GM12872 (cell line): ENCODE measurements at regions not wholly inside any gene's neighbourhood (a gene's known extent, or its start where the extent isn't known, plus 50 kb on each side); places are given as distances from the start of the nearest gene placed in this dataset.

Experiments used
- TF ChIP-seq, protein P1 (sequence below): IDR thresholded peaks from 3 replicates; pipeline ENCODE4 v1.5.1; 2011; ENCODE audit warnings: low read depth, mild to moderate bottlenecking, low read length, moderate library complexity; ENCODE audit not compliant: insufficient read depth

DNA sequence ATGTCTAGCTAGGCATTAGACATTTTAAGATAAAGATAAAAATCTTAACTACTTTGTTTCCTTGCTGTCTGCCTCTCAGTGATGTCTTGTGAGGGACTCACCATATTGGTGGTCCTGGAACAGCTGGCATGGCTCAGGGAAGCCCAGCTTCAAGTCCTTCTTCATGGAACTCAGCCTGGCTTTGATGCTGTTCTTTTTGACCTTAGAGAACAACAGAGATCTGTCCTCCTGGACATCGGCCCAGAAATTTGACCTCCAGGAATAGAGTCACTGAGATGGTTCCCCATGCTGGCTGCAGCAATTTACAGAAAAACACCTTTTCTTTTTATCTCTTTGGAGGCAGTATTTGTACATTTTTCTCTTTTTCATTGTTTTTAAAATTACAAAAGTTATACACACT is 235.5 kb upstream of the WWC1 start:
- TF ChIP-seq, protein P1, sequence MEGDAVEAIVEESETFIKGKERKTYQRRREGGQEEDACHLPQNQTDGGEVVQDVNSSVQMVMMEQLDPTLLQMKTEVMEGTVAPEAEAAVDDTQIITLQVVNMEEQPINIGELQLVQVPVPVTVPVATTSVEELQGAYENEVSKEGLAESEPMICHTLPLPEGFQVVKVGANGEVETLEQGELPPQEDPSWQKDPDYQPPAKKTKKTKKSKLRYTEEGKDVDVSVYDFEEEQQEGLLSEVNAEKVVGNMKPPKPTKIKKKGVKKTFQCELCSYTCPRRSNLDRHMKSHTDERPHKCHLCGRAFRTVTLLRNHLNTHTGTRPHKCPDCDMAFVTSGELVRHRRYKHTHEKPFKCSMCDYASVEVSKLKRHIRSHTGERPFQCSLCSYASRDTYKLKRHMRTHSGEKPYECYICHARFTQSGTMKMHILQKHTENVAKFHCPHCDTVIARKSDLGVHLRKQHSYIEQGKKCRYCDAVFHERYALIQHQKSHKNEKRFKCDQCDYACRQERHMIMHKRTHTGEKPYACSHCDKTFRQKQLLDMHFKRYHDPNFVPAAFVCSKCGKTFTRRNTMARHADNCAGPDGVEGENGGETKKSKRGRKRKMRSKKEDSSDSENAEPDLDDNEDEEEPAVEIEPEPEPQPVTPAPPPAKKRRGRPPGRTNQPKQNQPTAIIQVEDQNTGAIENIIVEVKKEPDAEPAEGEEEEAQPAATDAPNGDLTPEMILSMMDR = no peak

DNA sequence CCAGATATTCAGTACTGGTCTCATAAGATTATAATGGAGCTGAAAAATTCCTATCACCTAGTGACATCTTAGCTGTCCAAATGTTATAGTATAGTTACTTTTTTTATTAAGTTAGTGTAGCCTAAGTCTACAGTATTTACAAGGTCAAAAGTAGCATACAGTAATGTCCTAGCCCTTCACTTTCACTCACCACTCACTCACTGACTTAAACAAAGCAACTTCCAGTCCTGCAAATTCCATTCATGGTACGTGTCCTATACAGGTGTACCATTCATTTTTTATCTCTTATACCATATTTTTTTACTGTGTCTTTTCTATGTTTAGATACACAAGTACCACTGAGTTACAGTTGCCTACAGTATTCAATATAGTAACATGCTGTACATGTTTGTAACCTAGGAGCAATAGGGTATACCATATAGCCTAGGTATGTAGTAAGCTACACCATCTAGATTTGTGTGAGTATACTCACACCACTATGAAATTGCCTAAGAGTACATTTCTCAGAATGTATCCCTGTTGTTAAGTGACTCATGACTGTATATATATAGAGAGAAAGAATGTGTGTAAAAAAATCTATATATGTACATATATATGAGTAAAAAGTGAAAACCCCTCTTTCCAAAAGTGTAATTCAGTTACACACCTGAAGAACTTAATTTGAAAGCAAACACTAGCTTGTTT is 234.8 kb upstream of the WWC1 start:
- TF ChIP-seq, protein P1 = no peak

DNA sequence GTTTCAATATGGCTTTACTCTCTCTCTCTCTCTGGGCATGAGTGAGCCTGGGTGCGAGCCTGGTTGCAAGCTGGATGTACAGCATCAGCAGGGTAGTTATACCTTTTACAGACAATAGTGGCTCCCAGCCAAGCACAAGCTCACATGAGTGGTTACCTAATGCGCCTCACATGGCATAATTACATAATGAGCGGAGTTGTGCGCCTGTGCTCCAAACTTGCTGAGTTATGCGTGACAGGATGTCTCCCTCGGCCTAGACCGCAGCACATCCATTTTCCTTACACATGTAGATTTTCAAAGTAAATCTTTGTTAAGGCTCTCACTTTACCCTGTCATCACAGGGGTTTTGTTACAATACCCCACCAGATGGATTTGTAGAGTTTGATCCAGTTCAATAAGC is 233.5 kb upstream of the WWC1 start:
- TF ChIP-seq, protein P1 = no peak

DNA sequence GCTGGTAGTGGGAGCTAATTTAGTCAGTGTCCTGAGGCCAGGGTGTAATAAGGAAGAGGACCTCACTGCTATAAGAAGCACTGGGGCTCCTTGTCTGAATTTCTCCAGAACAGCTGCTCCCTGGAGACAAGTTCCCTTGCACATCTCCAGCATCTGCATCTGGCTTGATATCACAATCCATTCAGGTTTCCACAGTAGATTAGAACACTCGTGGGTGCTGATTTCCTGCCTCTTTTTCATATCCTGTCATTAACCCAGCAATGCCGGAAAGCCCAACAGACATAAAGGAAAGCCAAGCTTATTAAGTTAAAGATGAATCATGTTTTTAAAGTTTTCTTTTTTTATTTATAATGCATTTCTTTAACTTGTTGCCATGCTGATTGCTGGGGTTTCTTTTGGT is 232.3 kb upstream of the WWC1 start:
- TF ChIP-seq, protein P1 = no peak

DNA sequence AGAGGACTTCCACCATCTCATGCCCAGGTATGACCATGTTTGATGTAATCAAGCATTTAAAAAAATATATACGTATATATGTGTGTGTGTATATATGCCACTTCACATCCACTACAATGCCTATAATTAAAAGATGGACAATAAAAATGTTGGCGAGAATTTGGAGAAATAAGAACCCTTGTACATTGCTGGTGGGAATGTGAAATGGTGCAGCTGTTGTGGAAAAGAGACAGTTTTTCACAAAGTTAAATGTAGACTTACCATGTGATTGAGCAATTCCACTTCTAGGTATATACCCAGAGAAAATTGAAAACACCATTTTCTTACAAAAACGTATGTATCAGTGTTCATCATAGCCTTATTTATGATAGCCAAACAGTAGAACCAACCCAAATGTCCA is 229.2 kb upstream of the WWC1 start:
- TF ChIP-seq, protein P1 = no peak

DNA sequence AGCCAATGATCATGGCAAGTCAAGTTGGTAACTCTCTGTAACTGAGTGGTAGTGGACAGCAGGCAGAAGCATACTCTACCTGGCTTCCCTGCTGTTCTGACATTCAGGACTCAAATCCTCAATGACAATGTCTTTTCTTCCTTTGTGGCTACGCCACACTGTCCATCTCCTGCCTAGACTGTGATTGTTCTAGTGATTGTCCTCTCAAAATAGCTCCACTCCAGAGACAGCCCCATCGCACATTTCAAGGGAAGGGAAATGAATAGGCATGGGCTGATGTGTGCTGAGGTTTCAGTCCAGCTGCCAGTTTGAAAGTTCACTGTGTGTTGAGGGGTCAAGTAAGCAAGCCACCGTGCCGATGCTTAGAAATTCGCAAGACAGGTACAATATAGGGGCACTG is 227.0 kb upstream of the WWC1 start:
- TF ChIP-seq, protein P1 = no peak

DNA sequence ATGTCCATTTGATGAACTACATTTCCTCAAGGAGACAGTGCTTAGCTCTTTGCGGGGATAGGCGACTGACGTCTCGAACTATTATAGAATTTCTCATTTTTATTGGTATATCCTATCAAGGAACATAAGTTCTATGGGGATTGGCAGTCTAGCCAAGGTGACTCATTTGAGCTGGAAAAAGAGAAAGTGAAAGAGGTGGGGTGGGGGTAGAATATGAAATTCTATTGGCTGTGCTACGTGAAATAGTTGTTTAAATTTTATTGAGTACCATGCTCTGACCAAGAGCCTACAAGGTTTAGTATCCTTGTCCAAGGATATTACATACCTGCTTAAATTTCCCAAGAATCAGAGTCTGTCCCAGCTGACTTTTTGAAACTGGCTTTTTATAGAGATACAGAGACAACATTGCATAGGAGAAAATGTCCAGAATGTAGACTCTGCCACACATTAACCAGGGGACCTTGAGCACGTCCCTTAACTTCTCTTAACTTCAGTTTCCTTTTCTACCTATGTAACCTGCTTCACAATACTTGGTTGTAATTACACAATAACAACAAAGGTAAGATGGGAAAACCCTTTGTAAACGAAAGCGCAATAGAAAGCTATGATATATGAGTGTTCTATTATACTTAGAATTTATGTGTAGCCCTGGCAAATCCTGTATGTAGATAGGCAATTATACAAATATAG is 226.4 kb upstream of the WWC1 start:
- TF ChIP-seq, protein P1 = no peak
